Peyer's patch (tissue), 4 donors: ENCODE measurements at regions not wholly inside any gene's neighbourhood (a gene's known extent, or its start where the extent isn't known, plus 50 kb on each side); places are given as distances from the start of the nearest gene placed in this dataset.

Experiments used
- DNase-seq, 3 donors: peaks; one replicate each; pipeline ENCODE4 v3.0.0-alpha.2; 2017 to 2019
- H3K27ac ChIP-seq, 4 donors: fragments of 200-600 bp; sonication (generic); one replicate each; pipeline ENCODE4 v1.5.1; 2016 to 2019
- H3K27me3 ChIP-seq, 2 donors: fragments of 200-600 bp; sonication (generic); one replicate each; pipeline ENCODE4 v1.5.1; 2019
- H3K36me3 ChIP-seq, 3 donors: fragments of 200-600 bp; sonication (generic); one replicate each; pipeline ENCODE4 v1.5.1; 2016 to 2019
- H3K4me1 ChIP-seq, 4 donors: fragments of 200-600 bp; sonication (generic); one replicate each; pipeline ENCODE4 v1.5.1; 2016 to 2019
- H3K4me3 ChIP-seq, 4 donors: fragments of 200-600 bp; sonication (generic); 1 replicate in 3 of 4; 2 replicates in 1 of 4; pipeline ENCODE4 v1.5.1; 2016 to 2019; ENCODE audit warnings: mild to moderate bottlenecking in 1 of 4
- H3K9me3 ChIP-seq, 4 donors: fragments of 200-600 bp; sonication (generic); one replicate each; pipeline ENCODE4 v1.5.1; 2016 to 2019; ENCODE audit warnings: mild to moderate bottlenecking in 1 of 4
- CTCF ChIP-seq, 6 experiments: fragments of 450-650 bp in 4 of 6; fragments of 200-600 bp in 2 of 6; sonication (generic) in 1 of 6; IDR thresholded peaks; one replicate each; pipeline ENCODE4 v1.5.1; 2017 to 2019; ENCODE audit warnings: antibody characterized with exemption in 6 of 6, mild to moderate bottlenecking in 3 of 6, moderate library complexity in 1 of 6
- POLR2A ChIP-seq, 2 donors: fragments of 450-650 bp; IDR thresholded peaks; one replicate each; pipeline ENCODE4 v1.5.1; 2017; ENCODE audit warnings: antibody characterized with exemption in 2 of 2, mild to moderate bottlenecking in 2 of 2, moderate library complexity in 2 of 2

GRCh38 chr2:242027676-242028450, 158.3 kb downstream of the RTP5 start:
- Histone ChIP-seq H3K4me1 (no peaks in the 10 kb centered on the region), H3K27me3 (no peaks in the 10 kb centered on the region), H3K4me3 (no peak overlapping the region), H3K9me3 (no peaks in the 10 kb centered on the region), H3K27ac (no peak overlapping the region), H3K36me3 (no peaks in the 10 kb centered on the region)
- no peak for TF ChIP-seq POLR2A (IDR thresholded peaks at IDR 0.05)
- TF ChIP-seq CTCF (IDR thresholded peaks at IDR 0.05) = no peak
- DNase-seq = peak in 2 of 3 donors; percentile 13 to 23

- Histone ChIP-seq H3K27me3 (no peaks in the 10 kb centered on the region), H3K36me3 (no peaks in the 10 kb centered on the region), H3K27ac (no peak overlapping the region), H3K9me3 (no peaks in the 10 kb centered on the region), H3K4me1 (no peaks in the 10 kb centered on the region), H3K4me3 (no peak overlapping the region)
- peak in 1 of 6 experiments; percentile 18 for TF ChIP-seq CTCF (IDR thresholded peaks at IDR 0.05)
- no peak for TF ChIP-seq POLR2A (IDR thresholded peaks at IDR 0.05)
- DNase-seq = peak in 2 of 3 donors; percentile 22 to 40
Measured at GRCh38 chr2:242029422-242030225, 160.1 kb downstream of the RTP5 start.

- Histone ChIP-seq H3K27ac (no peak overlapping the region), H3K4me1 (no peaks in the 10 kb centered on the region), H3K9me3 (no peaks in the 10 kb centered on the region), H3K27me3 (no peaks in the 10 kb centered on the region), H3K36me3 (no peaks in the 10 kb centered on the region), H3K4me3 (no peak overlapping the region)
- TF ChIP-seq POLR2A (IDR thresholded peaks at IDR 0.05) (no peak), CTCF (IDR thresholded peaks at IDR 0.05) (no peak)
- DNase-seq = peak in 2 of 3 donors; percentile 19 to 29
Measured at GRCh38 chr2:242030226-242030575, 160.7 kb downstream of the RTP5 start.

GRCh38 chr2:242030858-242031257, 161.3 kb downstream of the RTP5 start:
- Histone ChIP-seq H3K9me3 (no peaks in the 10 kb centered on the region), H3K27me3 (no peaks in the 10 kb centered on the region)
- peak in 2 of 3 donors; percentile 22 to 26 for DNase-seq

GRCh38 chr2:242031481-242032019, 162.0 kb downstream of the RTP5 start:
- peak overlapping the region in 1 of 4 donors; percentile 31 for H3K4me3 ChIP-seq
- no peaks in the 10 kb centered on the region for H3K36me3 ChIP-seq
- no peaks in the 10 kb centered on the region for H3K27me3 ChIP-seq
- peak; percentile 24 to 50 (median 41) for DNase-seq
- no peaks in the 10 kb centered on the region for H3K9me3 ChIP-seq
- no peak for TF ChIP-seq CTCF (IDR thresholded peaks at IDR 0.05)
- TF ChIP-seq POLR2A (IDR thresholded peaks at IDR 0.05) = no peak
- no peaks in the 10 kb centered on the region for H3K4me1 ChIP-seq
- H3K27ac ChIP-seq = no peak overlapping the region

More at GRCh38 chr2:242030858-242031257, 161.3 kb downstream of the RTP5 start:
- Histone ChIP-seq H3K36me3 (no peaks in the 10 kb centered on the region), H3K27ac (no peak overlapping the region), H3K4me3 (no peak overlapping the region), H3K4me1 (no peaks in the 10 kb centered on the region)
- TF ChIP-seq POLR2A (IDR thresholded peaks at IDR 0.05) = no peak
- no peak for TF ChIP-seq CTCF (IDR thresholded peaks at IDR 0.05)
